ENCODE measurements at regions not wholly inside any gene's neighbourhood (a gene's known extent, or its start where the extent isn't known, plus 50 kb on each side); places are given as distances from the start of the nearest gene placed in this dataset.

DNA sequence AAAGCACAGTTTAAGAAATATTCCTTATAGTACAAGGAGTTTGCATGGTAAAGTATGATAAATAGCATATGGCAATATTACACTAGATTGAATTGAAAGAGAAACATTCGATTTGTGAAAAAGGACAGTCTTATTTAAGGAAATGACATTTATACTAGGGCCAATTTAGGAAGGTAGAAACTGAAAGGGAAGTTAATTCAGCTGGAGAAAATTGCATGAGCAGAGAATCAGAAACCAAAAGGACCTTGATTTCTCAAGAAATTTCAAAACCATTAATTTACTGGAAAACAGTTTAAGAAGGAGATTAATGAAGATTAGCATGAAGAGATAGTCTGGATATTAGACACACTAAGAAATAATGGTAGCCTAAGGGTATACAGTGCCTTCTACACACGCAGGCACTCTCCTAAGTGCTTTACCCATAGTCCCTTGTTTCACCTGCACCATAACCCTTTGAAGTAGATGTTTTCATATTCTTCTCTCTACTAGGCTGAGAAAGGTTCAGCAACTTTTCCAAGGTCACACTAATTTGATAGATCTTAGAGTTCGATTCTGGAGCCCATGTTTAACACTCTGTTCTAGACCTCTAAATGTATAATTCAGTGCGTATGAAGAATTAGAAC, 259.1 kb upstream of the SLIT2 start:
- no peaks in the 10 kb centered on the region for H3K36me3 ChIP-seq (ENCODE audit: low read depth)
- intact Hi-C loops (cut with micrococcal nuclease; ENCODE audit: unreplicated experiment) = no loop called here
- no TSS peak for BruUV-seq (replicated peaks)
- TF ChIP-seq, protein P1, sequence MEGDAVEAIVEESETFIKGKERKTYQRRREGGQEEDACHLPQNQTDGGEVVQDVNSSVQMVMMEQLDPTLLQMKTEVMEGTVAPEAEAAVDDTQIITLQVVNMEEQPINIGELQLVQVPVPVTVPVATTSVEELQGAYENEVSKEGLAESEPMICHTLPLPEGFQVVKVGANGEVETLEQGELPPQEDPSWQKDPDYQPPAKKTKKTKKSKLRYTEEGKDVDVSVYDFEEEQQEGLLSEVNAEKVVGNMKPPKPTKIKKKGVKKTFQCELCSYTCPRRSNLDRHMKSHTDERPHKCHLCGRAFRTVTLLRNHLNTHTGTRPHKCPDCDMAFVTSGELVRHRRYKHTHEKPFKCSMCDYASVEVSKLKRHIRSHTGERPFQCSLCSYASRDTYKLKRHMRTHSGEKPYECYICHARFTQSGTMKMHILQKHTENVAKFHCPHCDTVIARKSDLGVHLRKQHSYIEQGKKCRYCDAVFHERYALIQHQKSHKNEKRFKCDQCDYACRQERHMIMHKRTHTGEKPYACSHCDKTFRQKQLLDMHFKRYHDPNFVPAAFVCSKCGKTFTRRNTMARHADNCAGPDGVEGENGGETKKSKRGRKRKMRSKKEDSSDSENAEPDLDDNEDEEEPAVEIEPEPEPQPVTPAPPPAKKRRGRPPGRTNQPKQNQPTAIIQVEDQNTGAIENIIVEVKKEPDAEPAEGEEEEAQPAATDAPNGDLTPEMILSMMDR (conservative IDR thresholded peaks at IDR 0.05) = no peak
- TF ChIP-seq EZH2 (IDR thresholded peaks at IDR 0.05; ENCODE audit: low read depth) = no peak
- ChIA-PET POLR2A (ENCODE audit: unreplicated experiment) (no interaction called here), CTCF (no interaction called here)
- no peaks in the 10 kb centered on the region for H3K79me2 ChIP-seq (ENCODE audit: low read depth)
- DNase-seq = no peak
- no peaks in the 10 kb centered on the region for H4K20me1 ChIP-seq (ENCODE audit: insufficient read depth)
- H3K4me1 ChIP-seq (replicated peaks; ENCODE audit: insufficient read depth) = no peaks in the 10 kb centered on the region
- H3K27me3 ChIP-seq (ENCODE audit: insufficient read depth, low read depth) = no peaks in the 10 kb centered on the region
- no peaks in the 10 kb centered on the region for H3K9me3 ChIP-seq (ENCODE audit: insufficient read depth, low read depth)
- no peak overlapping the region for H3K4me2 ChIP-seq
- no peaks in the 10 kb centered on the region for H3K9me2 ChIP-seq (ENCODE audit: insufficient read depth)
- H3K27ac ChIP-seq = no peak overlapping the region
- no peak overlapping the region for H3K4me3 ChIP-seq
- H2AFZ ChIP-seq = no peak overlapping the region
- H3F3A ChIP-seq (ENCODE audit: insufficient read depth, low read depth) = no peaks in the 10 kb centered on the region

DNA sequence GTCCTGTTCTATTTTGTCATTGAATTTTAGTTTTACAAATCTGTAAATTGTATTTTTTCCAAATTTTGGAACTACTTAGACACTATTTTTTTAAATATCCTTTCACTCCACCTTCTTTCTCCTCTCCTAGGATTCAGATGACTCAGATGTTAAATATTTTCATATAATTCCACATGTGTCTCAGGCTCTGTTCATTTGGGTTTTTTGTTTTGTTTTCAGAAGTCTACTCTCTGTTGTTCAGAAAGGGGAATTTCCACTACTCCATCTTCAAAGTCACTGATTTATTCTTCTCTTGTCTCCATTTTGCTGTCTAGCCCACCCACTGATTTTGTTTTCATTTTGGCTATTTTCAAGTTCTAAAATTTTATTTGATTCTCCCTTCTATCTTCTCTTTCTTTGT, 264.0 kb upstream of the SLIT2 start:
- Histone ChIP-seq H3K4me2 (no peak overlapping the region), H3K79me2 (ENCODE audit: low read depth) (no peaks in the 10 kb centered on the region), H3F3A (ENCODE audit: insufficient read depth, low read depth) (no peaks in the 10 kb centered on the region), H2AFZ (no peak overlapping the region), H3K36me3 (ENCODE audit: low read depth) (no peaks in the 10 kb centered on the region), H3K9me3 (ENCODE audit: insufficient read depth, low read depth) (no peaks in the 10 kb centered on the region), H3K4me3 (no peak overlapping the region), H3K27ac (no peak overlapping the region), H3K9me2 (ENCODE audit: insufficient read depth) (no peaks in the 10 kb centered on the region), H3K4me1 (replicated peaks; ENCODE audit: insufficient read depth) (no peaks in the 10 kb centered on the region), H3K27me3 (ENCODE audit: insufficient read depth, low read depth) (no peaks in the 10 kb centered on the region), H4K20me1 (ENCODE audit: insufficient read depth) (no peaks in the 10 kb centered on the region)
- CTCF ChIA-PET = no interaction called here
- POLR2A ChIA-PET (ENCODE audit: unreplicated experiment) = no interaction called here
- no peak for TF ChIP-seq EZH2 (IDR thresholded peaks at IDR 0.05; ENCODE audit: low read depth)
- TF ChIP-seq, protein P1 (conservative IDR thresholded peaks at IDR 0.05) = no peak
- BruUV-seq (replicated peaks) = no TSS peak
- no peak for DNase-seq
- intact Hi-C loops (cut with micrococcal nuclease; ENCODE audit: unreplicated experiment) = no loop called here

DNA sequence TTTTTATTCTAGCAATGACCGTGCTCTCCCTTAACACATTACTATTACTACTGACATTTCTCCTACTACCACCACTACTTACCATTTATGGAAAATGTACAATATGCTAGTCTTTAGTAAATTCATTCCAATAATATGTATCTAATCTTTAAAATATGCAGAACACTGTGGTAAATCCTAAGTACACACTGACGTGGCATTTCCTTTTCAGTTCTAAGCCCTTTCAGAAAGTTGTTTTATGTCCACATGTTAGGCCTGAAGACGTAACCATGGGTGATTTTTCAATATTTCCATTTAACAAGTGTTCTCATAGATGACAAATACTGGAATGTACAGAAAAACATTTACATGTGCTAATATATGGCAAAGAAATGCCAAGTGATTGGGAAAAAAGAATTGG, 268.6 kb upstream of the SLIT2 start:
- H4K20me1 ChIP-seq (ENCODE audit: insufficient read depth) = no peaks in the 10 kb centered on the region
- no TSS peak for BruUV-seq (replicated peaks)
- no peaks in the 10 kb centered on the region for H3K4me1 ChIP-seq (replicated peaks; ENCODE audit: insufficient read depth)
- no peaks in the 10 kb centered on the region for H3K27me3 ChIP-seq (ENCODE audit: insufficient read depth, low read depth)
- H3K36me3 ChIP-seq (ENCODE audit: low read depth) = no peaks in the 10 kb centered on the region
- no peak for DNase-seq
- H3K4me2 ChIP-seq = no peak overlapping the region
- CTCF ChIA-PET = no interaction called here
- intact Hi-C loops (cut with micrococcal nuclease; ENCODE audit: unreplicated experiment) = loop anchor here (1.0 kb wide), 1 partner anchor 244 kb away; no protein-coding TSS in a partner anchor
- POLR2A ChIA-PET (ENCODE audit: unreplicated experiment) = no interaction called here
- H3K79me2 ChIP-seq (ENCODE audit: low read depth) = no peaks in the 10 kb centered on the region
- no peak for TF ChIP-seq EZH2 (IDR thresholded peaks at IDR 0.05; ENCODE audit: low read depth)
- TF ChIP-seq, protein P1 (conservative IDR thresholded peaks at IDR 0.05) = no peak
- H2AFZ ChIP-seq = no peak overlapping the region
- no peaks in the 10 kb centered on the region for H3K9me3 ChIP-seq (ENCODE audit: insufficient read depth, low read depth)
- H3K4me3 ChIP-seq = no peak overlapping the region
- no peaks in the 10 kb centered on the region for H3K9me2 ChIP-seq (ENCODE audit: insufficient read depth)
- H3K27ac ChIP-seq = no peak overlapping the region
- H3F3A ChIP-seq (ENCODE audit: insufficient read depth, low read depth) = no peaks in the 10 kb centered on the region

Data from PC-9 (cell line).